GM23248 (cell line): ENCODE measurements at regions not wholly inside any gene's neighbourhood (a gene's known extent, or its start where the extent isn't known, plus 50 kb on each side); places are given as distances from the start of the nearest gene placed in this dataset.

Source experiments
- EZH2 ChIP-seq: fragments of 200-600 bp; sonication (generic); IDR thresholded peaks from 2 replicates; pipeline ENCODE4 v1.6.1; 2018; ENCODE audit warnings: antibody characterized with exemption, mild to moderate bottlenecking; ENCODE audit not compliant: insufficient read depth, poor library complexity, severe bottlenecking
- EZH2phosphoT487 ChIP-seq: fragments of 200-600 bp; sonication (generic); IDR thresholded peaks from 2 replicates; pipeline ENCODE4 v1.6.1; 2018; ENCODE audit warnings: antibody characterized with exemption, moderate library complexity, mild to moderate bottlenecking, low read depth; ENCODE audit not compliant: insufficient read depth

DNA sequence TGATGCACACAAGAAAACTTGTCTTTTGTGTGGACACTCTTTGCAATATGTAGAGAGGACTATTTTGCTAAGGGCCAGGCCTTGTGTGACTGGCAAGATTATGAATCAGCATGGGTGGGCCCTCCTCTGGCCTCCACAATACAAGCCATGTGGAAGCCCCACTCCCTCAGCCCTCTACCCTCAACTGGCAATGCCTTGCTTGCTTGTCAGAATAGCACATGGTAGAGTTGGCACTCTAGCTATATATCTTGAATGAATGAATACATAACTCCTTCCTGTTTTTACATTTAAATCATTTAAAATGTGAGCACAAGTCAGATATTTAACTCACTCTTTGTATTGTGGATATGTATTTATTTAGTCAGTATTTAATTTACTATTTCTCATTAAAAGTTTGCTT, 805.4 kb upstream of the GYPC start:
- no peak for TF ChIP-seq EZH2phosphoT487
- no peak for TF ChIP-seq EZH2
